HG03378 (cell line): ENCODE measurements at regions not wholly inside any gene's neighbourhood (a gene's known extent, or its start where the extent isn't known, plus 50 kb on each side); places are given as distances from the start of the nearest gene placed in this dataset.

ENCODE experiments used
- ATAC-seq: cut with Tn5 transposase; IDR thresholded peaks from one replicate; pipeline ENCODE4 v1.9.1; 2021; ENCODE audit warnings: mild to moderate bottlenecking, moderate library complexity; ENCODE audit not compliant: unreplicated experiment

- no peak for ATAC-seq
Measured at GRCh38 chr21:27816301-27816700, 849.4 kb upstream of the ADAMTS5 start.

GRCh38 chr21:27814226-27814625 lies 847.3 kb upstream of the ADAMTS5 start:
- no peak for ATAC-seq

- no peak for ATAC-seq
Measured at GRCh38 chr21:27813750-27814149, 846.9 kb upstream of the ADAMTS5 start.

GRCh38 chr21:27813344-27813743 lies 846.5 kb upstream of the ADAMTS5 start:
- ATAC-seq, result no peak

- ATAC-seq, result no peak
Measured at GRCh38 chr21:27812279-27812678, 845.4 kb upstream of the ADAMTS5 start.

- no peak for ATAC-seq
Measured at GRCh38 chr21:27808923-27809322, 842.0 kb upstream of the ADAMTS5 start.

- no peak for ATAC-seq
Measured at GRCh38 chr21:27807596-27807995, 840.7 kb upstream of the ADAMTS5 start.

- no peak for ATAC-seq
Measured at GRCh38 chr21:27806281-27806680, 839.4 kb upstream of the ADAMTS5 start.

- no peak for ATAC-seq
Measured at GRCh38 chr21:27805696-27806095, 838.8 kb upstream of the ADAMTS5 start.

GRCh38 chr21:27804515-27804914 lies 837.6 kb upstream of the ADAMTS5 start:
- no peak for ATAC-seq

- no peak for ATAC-seq
Measured at GRCh38 chr21:27803571-27803970, 836.7 kb upstream of the ADAMTS5 start.

- ATAC-seq, result no peak
Measured at GRCh38 chr21:27802816-27803475, 836.1 kb upstream of the ADAMTS5 start.

GRCh38 chr21:27799861-27800260 lies 833.0 kb upstream of the ADAMTS5 start:
- ATAC-seq, result no peak

GRCh38 chr21:27796106-27796505 lies 829.2 kb upstream of the ADAMTS5 start:
- no peak for ATAC-seq

GRCh38 chr21:27795418-27795817 lies 828.5 kb upstream of the ADAMTS5 start:
- no peak for ATAC-seq

GRCh38 chr21:27793901-27794300 lies 827.0 kb upstream of the ADAMTS5 start:
- no peak for ATAC-seq

- ATAC-seq, result no peak
Measured at GRCh38 chr21:27787046-27787445, 820.2 kb upstream of the ADAMTS5 start.

GRCh38 chr21:27779606-27780005 lies 812.7 kb upstream of the ADAMTS5 start:
- no peak for ATAC-seq

- no peak for ATAC-seq
Measured at GRCh38 chr21:27776925-27777553, 810.2 kb upstream of the ADAMTS5 start.

- no peak for ATAC-seq
Measured at GRCh38 chr21:27772816-27773215, 805.9 kb upstream of the ADAMTS5 start.

GRCh38 chr21:27771938-27772483 lies 805.1 kb upstream of the ADAMTS5 start:
- ATAC-seq, result no peak

GRCh38 chr21:27769763-27770162 lies 802.9 kb upstream of the ADAMTS5 start:
- no peak for ATAC-seq
